ENCODE measurements at regions not wholly inside any gene's neighbourhood (a gene's known extent, or its start where the extent isn't known, plus 50 kb on each side); places are given as distances from the start of the nearest gene placed in this dataset.

DNA sequence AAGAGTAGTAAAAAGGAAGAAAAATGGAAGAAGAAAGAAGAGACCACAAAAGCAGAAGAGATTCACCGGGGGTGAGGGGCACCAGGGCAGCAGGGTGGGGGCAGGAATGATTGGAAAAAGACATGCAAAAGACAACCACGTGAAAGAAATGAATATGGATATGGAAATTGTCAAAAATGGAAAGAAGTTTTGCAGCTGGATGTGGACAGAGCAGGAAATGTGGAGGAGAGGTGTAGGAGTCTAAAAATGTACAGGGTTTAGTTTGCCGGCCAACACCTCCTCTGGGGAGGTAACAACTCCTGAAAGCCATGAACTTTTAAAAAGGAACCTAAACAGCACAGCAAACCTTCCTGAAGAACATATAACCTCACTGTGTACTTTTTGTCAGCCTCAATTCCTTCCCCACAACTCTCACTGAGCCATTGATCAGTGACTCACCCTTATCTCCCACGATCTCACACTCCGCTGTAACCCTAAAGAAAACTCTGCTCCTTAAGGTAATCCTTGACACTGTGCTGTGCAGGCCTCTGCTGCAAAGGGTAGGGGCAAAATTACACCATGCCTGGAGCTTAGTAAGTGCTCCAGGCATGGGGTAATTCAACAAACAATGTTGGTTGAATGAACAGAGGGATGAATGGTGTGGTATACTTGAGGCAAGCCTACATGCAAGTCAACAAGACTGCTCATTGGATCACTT is 100.2 kb upstream of the BOC start:
- no peak overlapping the region for H3K27ac Mint-ChIP-seq
- DNase-seq (peak in 1 of 3 donors; percentile 20), ATAC-seq (ENCODE audit: low read depth in 2 of 2) (no peak)
- H3K27me3 ChIP-seq (ENCODE audit: control insufficient read depth, insufficient read depth, low read length) = no peaks in the 10 kb centered on the region
- no peaks in the 10 kb centered on the region for H3K36me3 ChIP-seq (ENCODE audit: control insufficient read depth, insufficient read depth, low read length)
- no peak overlapping the region for H3K4me3 ChIP-seq (ENCODE audit: low read depth, low read length)
- peaks cover 3% of the 10 kb centered on the region for H3K36me3 Mint-ChIP-seq
- H3K4me1 ChIP-seq (ENCODE audit: control insufficient read depth, insufficient read depth, low read length, poor library complexity, severe bottlenecking) = no peaks in the 10 kb centered on the region
- no peaks in the 10 kb centered on the region for H3K9me3 ChIP-seq (ENCODE audit: control insufficient read depth in 2 of 2, low read length in 2 of 2)
- peaks cover 0 to 5% (median 2%) of the 10 kb centered on the region in 4 donors for H3K4me1 Mint-ChIP-seq
- no peak overlapping the region for H3K27ac ChIP-seq (ENCODE audit: insufficient read depth, low read length, poor library complexity, severe bottlenecking)
- peaks cover 0 to 1% (median 0%) of the 10 kb centered on the region in 7 donors for H3K9me3 Mint-ChIP-seq
- H3K27me3 Mint-ChIP-seq = no peaks in the 10 kb centered on the region
- H3K4me3 Mint-ChIP-seq = no peak overlapping the region

DNA sequence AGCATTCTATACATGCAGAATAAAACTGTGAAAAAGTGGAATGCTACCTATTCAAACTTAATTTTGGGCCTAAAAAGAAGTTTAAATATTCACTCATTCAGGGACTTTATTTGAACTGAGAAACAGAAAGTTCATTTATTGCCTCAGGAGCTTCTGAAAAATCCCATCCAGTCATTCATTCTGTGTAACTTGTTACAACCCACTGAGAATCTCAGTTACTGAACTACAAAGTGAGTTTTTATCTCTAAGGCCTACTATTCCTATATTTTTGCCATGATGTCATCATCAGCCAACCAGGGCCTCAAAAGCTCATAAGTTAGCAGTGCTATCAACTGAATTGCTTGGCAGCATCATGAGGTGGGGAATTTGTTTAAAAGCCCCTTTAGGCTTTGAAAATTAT is 98.0 kb upstream of the BOC start:
- Mint-ChIP-seq H3K27ac (no peak overlapping the region), H3K36me3 (peaks cover 3% of the 10 kb centered on the region), H3K27me3 (no peaks in the 10 kb centered on the region), H3K9me3 (peaks cover 0 to 1% (median 0%) of the 10 kb centered on the region in 7 donors), H3K4me1 (peaks cover 0 to 5% (median 2%) of the 10 kb centered on the region in 4 donors), H3K4me3 (no peak overlapping the region)
- Histone ChIP-seq H3K4me1 (ENCODE audit: control insufficient read depth, insufficient read depth, low read length, poor library complexity, severe bottlenecking) (no peaks in the 10 kb centered on the region), H3K4me3 (ENCODE audit: low read depth, low read length) (no peak overlapping the region), H3K27ac (ENCODE audit: insufficient read depth, low read length, poor library complexity, severe bottlenecking) (no peak overlapping the region), H3K36me3 (ENCODE audit: control insufficient read depth, insufficient read depth, low read length) (no peaks in the 10 kb centered on the region), H3K9me3 (ENCODE audit: control insufficient read depth in 2 of 2, low read length in 2 of 2) (no peaks in the 10 kb centered on the region), H3K27me3 (ENCODE audit: control insufficient read depth, insufficient read depth, low read length) (no peaks in the 10 kb centered on the region)
- DNase-seq (no peak), ATAC-seq (ENCODE audit: low read depth in 2 of 2) (no peak)

DNA sequence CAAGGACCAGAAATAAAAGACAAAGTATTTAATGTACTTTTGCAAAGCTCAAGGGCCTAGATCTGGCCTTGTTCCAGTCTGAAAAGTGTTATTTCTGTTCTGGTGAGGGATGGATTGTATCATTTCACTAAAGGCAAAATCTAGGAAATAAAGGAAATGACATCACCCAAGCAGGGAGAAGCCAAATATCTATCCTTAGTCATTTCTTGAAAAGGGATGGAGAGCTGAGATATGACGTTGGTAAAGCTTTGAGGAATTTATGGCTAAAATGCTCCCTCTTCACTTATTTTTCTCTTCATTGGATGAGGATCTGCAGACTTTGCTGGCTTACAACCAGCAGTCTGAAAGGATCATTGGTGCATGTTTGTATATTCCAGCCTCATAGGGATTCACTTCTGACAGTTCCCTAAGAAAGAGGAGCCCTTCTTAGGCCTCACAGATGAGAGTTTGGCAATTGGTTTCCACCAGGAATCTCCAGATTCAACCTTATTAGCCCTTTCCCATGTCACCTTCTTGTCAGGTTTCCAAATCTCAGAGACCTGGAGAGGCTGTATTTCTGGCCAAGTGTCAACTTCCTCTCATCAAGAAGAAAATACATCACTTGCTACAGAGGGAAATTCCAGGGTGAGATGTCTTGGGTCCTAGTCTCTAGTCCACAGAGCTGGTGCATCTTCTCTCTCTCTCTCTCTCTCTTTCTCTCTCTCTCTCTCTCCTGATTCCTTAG is 93.7 kb upstream of the BOC start:
- Mint-ChIP-seq H3K36me3 (no peaks in the 10 kb centered on the region), H3K4me1 (no peaks in the 10 kb centered on the region), H3K27me3 (peaks cover 6% of the 10 kb centered on the region), H3K4me3 (no peak overlapping the region), H3K9me3 (peaks cover 0 to 3% (median 0%) of the 10 kb centered on the region in 7 donors), H3K27ac (no peak overlapping the region)
- Histone ChIP-seq H3K36me3 (ENCODE audit: control insufficient read depth, insufficient read depth, low read length) (no peaks in the 10 kb centered on the region), H3K27ac (ENCODE audit: insufficient read depth, low read length, poor library complexity, severe bottlenecking) (no peak overlapping the region), H3K9me3 (ENCODE audit: control insufficient read depth in 2 of 2, low read length in 2 of 2) (no peaks in the 10 kb centered on the region), H3K27me3 (ENCODE audit: control insufficient read depth, insufficient read depth, low read length) (no peaks in the 10 kb centered on the region), H3K4me1 (ENCODE audit: control insufficient read depth, insufficient read depth, low read length, poor library complexity, severe bottlenecking) (no peaks in the 10 kb centered on the region), H3K4me3 (ENCODE audit: low read depth, low read length) (no peak overlapping the region)
- no peak for ATAC-seq (ENCODE audit: low read depth in 2 of 2)
- no peak for DNase-seq

DNA sequence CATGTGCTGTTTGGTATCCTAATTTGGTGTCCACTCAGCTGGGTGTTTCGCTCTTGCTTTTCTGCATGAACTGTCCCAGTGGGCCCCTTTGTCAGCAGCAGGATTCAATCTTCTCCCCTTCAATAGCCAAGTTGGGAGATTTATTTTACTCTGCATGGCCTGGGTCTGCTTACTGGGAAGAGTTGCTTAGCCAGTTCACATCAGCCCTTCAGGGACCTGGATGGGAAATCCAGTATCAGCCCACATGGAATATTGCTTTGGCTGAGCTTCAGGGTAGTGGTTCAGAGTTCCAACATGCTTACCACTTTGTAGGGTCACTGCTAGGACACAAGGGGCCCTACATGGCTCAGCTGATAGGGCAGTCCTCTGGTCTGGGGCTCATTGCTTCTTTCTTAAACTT is 93.0 kb upstream of the BOC start:
- Mint-ChIP-seq H3K36me3 (no peaks in the 10 kb centered on the region), H3K9me3 (peaks cover 0 to 3% (median 0%) of the 10 kb centered on the region in 7 donors), H3K27me3 (peaks cover 6% of the 10 kb centered on the region), H3K4me3 (no peak overlapping the region), H3K27ac (no peak overlapping the region), H3K4me1 (no peaks in the 10 kb centered on the region)
- no peaks in the 10 kb centered on the region for H3K9me3 ChIP-seq (ENCODE audit: control insufficient read depth in 2 of 2, low read length in 2 of 2)
- H3K27me3 ChIP-seq (ENCODE audit: control insufficient read depth, insufficient read depth, low read length) = no peaks in the 10 kb centered on the region
- H3K4me1 ChIP-seq (ENCODE audit: control insufficient read depth, insufficient read depth, low read length, poor library complexity, severe bottlenecking) = no peaks in the 10 kb centered on the region
- H3K4me3 ChIP-seq (ENCODE audit: low read depth, low read length) = no peak overlapping the region
- ATAC-seq (ENCODE audit: low read depth in 2 of 2) = no peak
- DNase-seq = no peak
- H3K36me3 ChIP-seq (ENCODE audit: control insufficient read depth, insufficient read depth, low read length) = no peaks in the 10 kb centered on the region
- no peak overlapping the region for H3K27ac ChIP-seq (ENCODE audit: insufficient read depth, low read length, poor library complexity, severe bottlenecking)

DNA sequence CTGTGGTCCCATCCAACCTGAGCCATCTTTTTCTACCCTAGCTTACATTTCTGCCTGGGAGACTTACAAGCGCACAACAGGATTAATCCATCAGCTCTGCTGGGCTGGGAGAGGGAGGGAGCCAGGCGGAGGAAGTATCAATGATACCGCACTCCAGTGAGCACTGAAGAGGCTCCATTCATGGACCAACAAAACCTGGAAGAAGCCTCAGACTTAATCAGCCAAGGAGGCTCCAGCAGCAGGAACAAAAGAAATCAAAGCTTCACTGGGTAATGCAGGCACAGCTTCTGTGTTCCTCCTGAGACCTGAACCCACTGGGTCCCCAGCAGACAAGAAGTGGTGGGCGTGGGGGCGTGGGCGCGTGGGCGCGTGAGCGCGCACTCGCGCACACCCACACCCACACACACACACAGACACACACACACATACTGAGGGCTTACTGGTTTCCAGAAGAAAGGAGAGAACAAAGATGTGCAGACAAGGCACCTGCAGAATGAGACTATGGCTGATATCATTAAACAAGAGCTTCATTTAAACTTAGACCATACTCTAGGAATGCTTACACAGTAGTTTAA is 87.0 kb upstream of the BOC start:
- Histone ChIP-seq H3K36me3 (ENCODE audit: control insufficient read depth, insufficient read depth, low read length) (no peaks in the 10 kb centered on the region), H3K27ac (ENCODE audit: insufficient read depth, low read length, poor library complexity, severe bottlenecking) (no peak overlapping the region), H3K27me3 (ENCODE audit: control insufficient read depth, insufficient read depth, low read length) (no peaks in the 10 kb centered on the region), H3K4me1 (ENCODE audit: control insufficient read depth, insufficient read depth, low read length, poor library complexity, severe bottlenecking) (no peaks in the 10 kb centered on the region), H3K4me3 (ENCODE audit: low read depth, low read length) (no peak overlapping the region), H3K9me3 (ENCODE audit: control insufficient read depth in 2 of 2, low read length in 2 of 2) (no peaks in the 10 kb centered on the region)
- Mint-ChIP-seq H3K27ac (no peak overlapping the region), H3K27me3 (peaks cover 6% of the 10 kb centered on the region), H3K4me3 (no peak overlapping the region), H3K9me3 (peaks cover 0 to 3% (median 0%) of the 10 kb centered on the region in 7 donors), H3K4me1 (no peaks in the 10 kb centered on the region), H3K36me3 (no peaks in the 10 kb centered on the region)
- DNase-seq (no peak), ATAC-seq (ENCODE audit: low read depth in 2 of 2) (no peak)

DNA sequence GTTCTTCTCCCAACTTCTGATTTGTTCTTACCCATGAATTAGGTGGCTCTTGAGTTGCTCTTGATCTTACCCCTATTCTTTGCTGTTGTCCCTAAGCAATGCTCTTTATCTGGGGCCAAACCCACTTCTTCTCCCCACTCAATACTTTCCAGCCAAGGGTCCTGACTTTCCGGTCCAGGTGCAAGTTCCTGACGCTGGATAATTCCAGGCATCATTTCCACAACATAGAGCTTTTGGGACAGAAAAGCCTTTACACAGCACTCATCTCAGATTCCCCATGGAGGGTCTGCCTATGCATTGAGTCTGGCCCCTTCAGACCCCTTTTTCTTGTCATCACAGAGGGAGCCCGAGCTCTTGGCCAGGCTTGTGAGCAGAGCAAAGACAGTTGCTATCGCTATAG is 85.4 kb upstream of the BOC start:
- Histone ChIP-seq H3K4me3 (ENCODE audit: low read depth, low read length) (no peak overlapping the region), H3K27me3 (ENCODE audit: control insufficient read depth, insufficient read depth, low read length) (no peaks in the 10 kb centered on the region), H3K4me1 (ENCODE audit: control insufficient read depth, insufficient read depth, low read length, poor library complexity, severe bottlenecking) (no peaks in the 10 kb centered on the region), H3K27ac (ENCODE audit: insufficient read depth, low read length, poor library complexity, severe bottlenecking) (no peak overlapping the region), H3K9me3 (ENCODE audit: control insufficient read depth in 2 of 2, low read length in 2 of 2) (no peaks in the 10 kb centered on the region), H3K36me3 (ENCODE audit: control insufficient read depth, insufficient read depth, low read length) (no peaks in the 10 kb centered on the region)
- Mint-ChIP-seq H3K27ac (no peak overlapping the region), H3K36me3 (peaks cover 5% of the 10 kb centered on the region), H3K27me3 (peaks cover 5% of the 10 kb centered on the region), H3K9me3 (peaks cover 0 to 4% (median 0%) of the 10 kb centered on the region in 7 donors), H3K4me3 (no peak overlapping the region), H3K4me1 (no peaks in the 10 kb centered on the region)
- no peak for DNase-seq
- no peak for ATAC-seq (ENCODE audit: low read depth in 2 of 2)

DNA sequence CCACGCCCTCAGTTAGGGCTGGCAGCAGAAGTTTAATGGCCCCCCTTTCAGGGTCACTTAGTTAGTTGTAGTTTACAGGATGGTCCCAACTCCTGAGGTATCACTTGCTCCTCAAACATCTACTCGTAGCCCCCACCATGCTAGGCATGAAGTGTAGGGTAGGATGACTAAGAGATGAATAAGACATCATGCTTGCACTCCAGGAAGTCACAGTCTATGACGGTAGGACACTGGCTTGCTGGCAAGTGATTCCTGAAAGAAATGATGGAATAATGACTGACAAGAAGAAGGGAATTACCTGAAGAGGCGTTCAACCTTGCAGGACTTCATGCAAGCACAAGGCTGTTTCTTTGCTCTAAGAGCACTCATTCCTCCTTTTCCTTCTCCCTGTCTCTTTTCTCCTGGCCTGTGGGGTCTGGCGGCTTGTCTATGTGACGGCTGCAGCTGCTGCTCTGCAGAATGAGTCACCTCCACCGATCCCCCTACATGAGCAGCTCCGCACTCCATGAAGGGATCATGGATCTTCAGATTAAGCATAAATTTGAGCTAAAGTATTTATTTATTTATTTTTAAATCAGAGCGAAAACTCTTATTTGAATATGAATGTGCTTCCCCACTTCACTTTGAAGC is 82.9 kb upstream of the BOC start:
- H3K27me3 Mint-ChIP-seq = no peaks in the 10 kb centered on the region
- ATAC-seq (ENCODE audit: low read depth in 2 of 2) (no peak), DNase-seq (no peak)
- H3K4me1 ChIP-seq (ENCODE audit: control insufficient read depth, insufficient read depth, low read length, poor library complexity, severe bottlenecking) = no peaks in the 10 kb centered on the region
- no peak overlapping the region for H3K27ac Mint-ChIP-seq
- no peaks in the 10 kb centered on the region for H3K4me1 Mint-ChIP-seq
- no peaks in the 10 kb centered on the region for H3K27me3 ChIP-seq (ENCODE audit: control insufficient read depth, insufficient read depth, low read length)
- H3K4me3 ChIP-seq (ENCODE audit: low read depth, low read length) = no peak overlapping the region
- peaks cover 0 to 4% (median 0%) of the 10 kb centered on the region in 7 donors for H3K9me3 Mint-ChIP-seq
- H3K27ac ChIP-seq (ENCODE audit: insufficient read depth, low read length, poor library complexity, severe bottlenecking) = no peak overlapping the region
- no peak overlapping the region for H3K4me3 Mint-ChIP-seq
- no peaks in the 10 kb centered on the region for H3K9me3 ChIP-seq (ENCODE audit: control insufficient read depth in 2 of 2, low read length in 2 of 2)
- H3K36me3 Mint-ChIP-seq = peaks cover 5% of the 10 kb centered on the region
- H3K36me3 ChIP-seq (ENCODE audit: control insufficient read depth, insufficient read depth, low read length) = no peaks in the 10 kb centered on the region

All from CD4-positive, CD25-positive, alpha-beta regulatory T cell (primary cell).